HCT116 (cell line): ENCODE measurements at regions not wholly inside any gene's neighbourhood (a gene's known extent, or its start where the extent isn't known, plus 50 kb on each side); places are given as distances from the start of the nearest gene placed in this dataset.

ENCODE experiments used
- ATAC-seq: fragments of 200-7000 bp; cut with Tn5 transposase; 2 replicates; pipeline ENCODE4 v1.9.1; 2020; ENCODE audit warnings: mild to moderate bottlenecking, moderate library complexity
- BruUV-seq: library from RNA; stranded (reverse); fragments of 400-500 nt; replicated peaks from 2 replicates; lab custom pipeline; 2021; lab: Mats Ljungman, UMichigan
- CTCF ChIA-PET: fragments of 300-600 bp; sonication (Branson Sonifier 250); formaldehyde crosslinking; loops from one replicate; lab custom pipeline; 2021; ENCODE audit warnings: antibody characterized with exemption; lab: Charles Lee
- POLR2A ChIA-PET: fragments of 300-600, 350-600 bp; sonication (Branson Sonifier 250); formaldehyde crosslinking; loops from one replicate; lab custom pipeline; 2021; ENCODE audit warnings: antibody characterized with exemption; lab: Charles Lee
- RAD21 ChIA-PET, 2 experiments: fragments of 300-600 bp; sonication (Branson Sonifier 250); formaldehyde crosslinking; loops; one replicate each; lab custom pipeline; 2023; ENCODE audit warnings: low total read pairs in 2 of 2; ENCODE audit not compliant: uncharacterized antibody in 2 of 2, unreplicated experiment in 2 of 2, low non-redundant PET in 1 of 2; lab: Charles Lee
- DNase-seq: peaks from one replicate; pipeline ENCODE4 v3.0.0-alpha.2; 2010; ENCODE audit warnings: low read depth, low spot score
- H2AFZ ChIP-seq: fragments of 200-600 bp; shearing (Covaris generic), sonication (generic); 2 replicates; pipeline ENCODE4 v1.6.1; 2017; ENCODE audit warnings: low read depth, mixed run types, mixed read lengths, antibody characterized with exemption, low read length; ENCODE audit not compliant: poor library complexity, severe bottlenecking
- H3K27ac ChIP-seq: 2 replicates; pipeline ENCODE4 v1.5.1; 2012; ENCODE audit warnings: low read depth, low read length
- H3K27me3 ChIP-seq: fragments of 200-600 bp; sonication (generic); 2 replicates; pipeline ENCODE4 v1.6.1; 2016; ENCODE audit warnings: mixed run types, low read length, mixed read lengths; ENCODE audit not compliant: insufficient read depth
- H3K36me3 ChIP-seq, 2 experiments: fragments of 200-500 bp in 1 of 2; fragments of 200-600 bp in 1 of 2; sonication (Bioruptor generic) in 1 of 2; sonication (generic) in 1 of 2; 2 replicates each; pipeline versions ENCODE4 v1.5.1 to v1.6.1; 2014 to 2016; ENCODE audit warnings: low read length in 2 of 2, inconsistent platforms in 1 of 2, mixed read lengths in 1 of 2, mixed run types in 1 of 2; ENCODE audit not compliant: insufficient read depth in 2 of 2, control insufficient read depth in 1 of 2
- H3K4me1 ChIP-seq, 2 experiments: fragments of 200-600 bp in 1 of 2; sonication (generic) in 1 of 2; 2 replicates each; pipeline versions ENCODE4 v1.5.1 to v1.6.1; 2012 to 2017; ENCODE audit warnings: low read length in 2 of 2, inconsistent platforms in 1 of 2, mild to moderate bottlenecking in 1 of 2, mixed read lengths in 1 of 2, mixed run types in 1 of 2, moderate library complexity in 1 of 2; ENCODE audit not compliant: insufficient read depth in 2 of 2, control insufficient read depth in 1 of 2
- H3K4me2 ChIP-seq: fragments of 200-600 bp; sonication (generic); 2 replicates; pipeline ENCODE4 v1.6.1; 2017; ENCODE audit warnings: mixed run types, low read length, mixed read lengths
- H3K4me3 ChIP-seq, 2 experiments: fragments of 200-600 bp in 1 of 2; sonication (generic) in 1 of 2; replicated peaks in 1 of 2; 2 replicates each; pipeline ENCODE4 v1.5.1; 2011 to 2016; ENCODE audit warnings: low read length in 2 of 2, control low read depth in 1 of 2, low read depth in 1 of 2, mild to moderate bottlenecking in 1 of 2, mixed read lengths in 1 of 2, mixed run types in 1 of 2
- H3K79me2 ChIP-seq: fragments of 200-600 bp; sonication (generic); 2 replicates; pipeline ENCODE4 v1.6.1; 2017; ENCODE audit warnings: mild to moderate bottlenecking, mixed run types, low read length, moderate library complexity, mixed read lengths; ENCODE audit not compliant: insufficient read depth
- H3K9ac ChIP-seq: fragments of 200-600 bp; sonication (generic); 2 replicates; pipeline ENCODE4 v1.6.1; 2016; ENCODE audit warnings: low read length, mixed read lengths
- H3K9me2 ChIP-seq: fragments of 200-600 bp; sonication (generic), shearing (Covaris generic); 2 replicates; pipeline ENCODE4 v1.6.1; 2017; ENCODE audit warnings: mixed run types, mild to moderate bottlenecking, moderate library complexity; ENCODE audit not compliant: insufficient read depth
- H3K9me3 ChIP-seq, 2 experiments: fragments of 200-500 bp in 1 of 2; fragments of 200-600 bp in 1 of 2; sonication (Bioruptor generic) in 1 of 2; sonication (generic) in 1 of 2; 2 replicates each; pipeline ENCODE4 v1.6.1; 2014 to 2017; ENCODE audit warnings: low read length in 2 of 2, mixed read lengths in 2 of 2, inconsistent platforms in 1 of 2, low read depth in 1 of 2, mild to moderate bottlenecking in 1 of 2, mixed run types in 1 of 2, moderate library complexity in 1 of 2; ENCODE audit not compliant: control insufficient read depth in 1 of 2, insufficient read depth in 1 of 2
- H4K20me1 ChIP-seq: fragments of 200-600 bp; sonication (generic), shearing (Covaris generic); 2 replicates; pipeline ENCODE4 v1.6.1; 2017; ENCODE audit warnings: mixed run types, mild to moderate bottlenecking, moderate library complexity; ENCODE audit not compliant: insufficient read depth
- CBX3 ChIP-seq: IDR thresholded peaks from 2 replicates; pipeline ENCODE4 v1.6.1; 2012; ENCODE audit warnings: low read depth
- CEBPB ChIP-seq: IDR thresholded peaks from 2 replicates; pipeline ENCODE4 v1.6.1; 2012; ENCODE audit warnings: low read depth
- ELF1 ChIP-seq: IDR thresholded peaks from 2 replicates; pipeline ENCODE4 v1.6.1; 2012; ENCODE audit warnings: low read depth, borderline replicate concordance
- EZH2 ChIP-seq: fragments of 200-600 bp; sonication (generic); IDR thresholded peaks from 2 replicates; pipeline ENCODE4 v1.6.1; 2017; ENCODE audit warnings: antibody characterized with exemption, mixed run types
- FOSL1 ChIP-seq: IDR thresholded peaks from 2 replicates; pipeline ENCODE4 v1.6.1; 2012; ENCODE audit warnings: low read depth
- POLR2A ChIP-seq: IDR thresholded peaks from 2 replicates; pipeline ENCODE4 v1.7.0; 2011; ENCODE audit warnings: borderline replicate concordance; ENCODE audit not compliant: insufficient read depth, insufficient read length; ENCODE audit errors: extremely low read depth
- SIN3A ChIP-seq: IDR thresholded peaks from 2 replicates; pipeline ENCODE4 v1.6.1; 2012; ENCODE audit warnings: low read depth
- TCF7L2 ChIP-seq: IDR thresholded peaks from 2 replicates; pipeline ENCODE4 v1.7.0; 2011; ENCODE audit warnings: borderline replicate concordance, inconsistent platforms; ENCODE audit not compliant: insufficient read depth, insufficient read length; ENCODE audit errors: extremely low read depth
- ZFX ChIP-seq: fragments of 450-650 bp; IDR thresholded peaks from 2 replicates; pipeline ENCODE4 v1.6.1; 2017
- ZNF274 ChIP-seq: fragments of 200-500 bp; sonication (Bioruptor generic); IDR thresholded peaks from 2 replicates; pipeline ENCODE4 v1.6.1; 2014; ENCODE audit warnings: mild to moderate bottlenecking, low read depth, low read length, inconsistent platforms
- intact Hi-C: fragments of 100-400 bp; cut with micrococcal nuclease; formaldehyde crosslinking; loops from 2 replicates; pipeline ENCODE4 v1.10.0; 2022
- TF ChIP-seq, protein P1 (sequence below): IDR thresholded peaks from 2 replicates; pipeline ENCODE4 v1.6.1; 2012; ENCODE audit warnings: low read depth
- TF ChIP-seq, protein P2 (sequence below): IDR thresholded peaks from 2 replicates; pipeline ENCODE4 v1.6.1; 2012

DNA sequence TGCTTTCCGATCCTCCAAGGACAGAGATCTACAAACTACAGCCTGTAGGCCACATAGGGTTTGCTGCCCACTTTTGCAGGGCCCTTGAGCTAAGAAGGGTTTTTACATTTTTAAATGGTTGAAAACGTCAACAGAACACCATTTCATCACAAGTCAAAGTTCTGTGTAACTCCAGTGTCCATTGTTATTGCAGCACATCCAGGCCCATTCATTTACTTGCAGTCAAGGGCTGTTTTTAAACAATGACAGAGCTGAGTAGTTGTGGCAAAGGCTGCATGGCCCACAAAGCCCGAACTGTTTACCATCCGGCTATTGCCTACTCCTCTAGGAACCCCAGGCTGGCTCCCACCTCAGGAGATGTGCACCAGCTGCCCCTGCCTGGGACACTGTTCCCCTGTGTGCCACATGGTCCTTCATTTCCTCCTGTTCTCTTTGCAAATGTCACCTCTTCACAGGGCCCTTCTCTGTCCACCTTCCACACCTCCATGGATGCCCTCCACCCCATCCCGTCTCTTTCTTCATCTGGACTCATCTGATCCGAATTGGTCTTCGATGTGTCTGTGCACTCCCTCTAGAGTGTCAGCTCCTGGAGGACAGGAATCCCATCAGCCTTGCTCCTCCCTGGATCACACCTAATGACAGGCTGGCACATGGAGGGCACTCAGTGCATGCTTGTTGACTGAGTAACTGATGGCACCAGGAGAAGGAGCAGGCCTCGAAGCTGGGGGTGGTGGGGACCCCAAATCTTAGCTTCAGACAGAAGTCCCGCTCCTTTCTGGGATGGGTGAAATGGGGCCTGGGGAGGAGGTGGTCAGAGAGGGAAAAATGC is 69.5 kb upstream of the IQSEC1 start:
- POLR2A ChIA-PET = no interaction called here
- no peak for DNase-seq

More for the DNA sequence above, 69.5 kb upstream of the IQSEC1 start:
- no peak overlapping the region for H3K4me3 ChIP-seq
- peaks cover 3% of the 10 kb centered on the region for H3K27me3 ChIP-seq
- H3K4me2 ChIP-seq = no peak overlapping the region
- no peak overlapping the region for H2AFZ ChIP-seq
- H3K79me2 ChIP-seq = no peaks in the 10 kb centered on the region
- no peaks in the 10 kb centered on the region for H3K9me3 ChIP-seq
- RAD21 ChIA-PET = no interaction called here
- no peak for ATAC-seq
- no peaks in the 10 kb centered on the region; a peak in 1 of 4 replicates for H3K4me1 ChIP-seq
- BruUV-seq = no TSS peak
- no peaks in the 10 kb centered on the region for H4K20me1 ChIP-seq
- TF ChIP-seq CEBPB = no peak
- no peak for TF ChIP-seq FOSL1
- no peak for TF ChIP-seq TCF7L2
- TF ChIP-seq POLR2A = no peak
- TF ChIP-seq, protein P1, sequence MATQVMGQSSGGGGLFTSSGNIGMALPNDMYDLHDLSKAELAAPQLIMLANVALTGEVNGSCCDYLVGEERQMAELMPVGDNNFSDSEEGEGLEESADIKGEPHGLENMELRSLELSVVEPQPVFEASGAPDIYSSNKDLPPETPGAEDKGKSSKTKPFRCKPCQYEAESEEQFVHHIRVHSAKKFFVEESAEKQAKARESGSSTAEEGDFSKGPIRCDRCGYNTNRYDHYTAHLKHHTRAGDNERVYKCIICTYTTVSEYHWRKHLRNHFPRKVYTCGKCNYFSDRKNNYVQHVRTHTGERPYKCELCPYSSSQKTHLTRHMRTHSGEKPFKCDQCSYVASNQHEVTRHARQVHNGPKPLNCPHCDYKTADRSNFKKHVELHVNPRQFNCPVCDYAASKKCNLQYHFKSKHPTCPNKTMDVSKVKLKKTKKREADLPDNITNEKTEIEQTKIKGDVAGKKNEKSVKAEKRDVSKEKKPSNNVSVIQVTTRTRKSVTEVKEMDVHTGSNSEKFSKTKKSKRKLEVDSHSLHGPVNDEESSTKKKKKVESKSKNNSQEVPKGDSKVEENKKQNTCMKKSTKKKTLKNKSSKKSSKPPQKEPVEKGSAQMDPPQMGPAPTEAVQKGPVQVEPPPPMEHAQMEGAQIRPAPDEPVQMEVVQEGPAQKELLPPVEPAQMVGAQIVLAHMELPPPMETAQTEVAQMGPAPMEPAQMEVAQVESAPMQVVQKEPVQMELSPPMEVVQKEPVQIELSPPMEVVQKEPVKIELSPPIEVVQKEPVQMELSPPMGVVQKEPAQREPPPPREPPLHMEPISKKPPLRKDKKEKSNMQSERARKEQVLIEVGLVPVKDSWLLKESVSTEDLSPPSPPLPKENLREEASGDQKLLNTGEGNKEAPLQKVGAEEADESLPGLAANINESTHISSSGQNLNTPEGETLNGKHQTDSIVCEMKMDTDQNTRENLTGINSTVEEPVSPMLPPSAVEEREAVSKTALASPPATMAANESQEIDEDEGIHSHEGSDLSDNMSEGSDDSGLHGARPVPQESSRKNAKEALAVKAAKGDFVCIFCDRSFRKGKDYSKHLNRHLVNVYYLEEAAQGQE = no peak
- TF ChIP-seq ZNF274 = no peak
- no peak for TF ChIP-seq CBX3
- TF ChIP-seq, protein P2, sequence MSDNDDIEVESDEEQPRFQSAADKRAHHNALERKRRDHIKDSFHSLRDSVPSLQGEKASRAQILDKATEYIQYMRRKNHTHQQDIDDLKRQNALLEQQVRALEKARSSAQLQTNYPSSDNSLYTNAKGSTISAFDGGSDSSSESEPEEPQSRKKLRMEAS = no peak
- TF ChIP-seq ELF1 = no peak
- no peak for TF ChIP-seq EZH2
- no peak for TF ChIP-seq SIN3A
- no peak for TF ChIP-seq ZFX
- intact Hi-C loops = no loop called here
- H3K36me3 ChIP-seq = no peaks in the 10 kb centered on the region
- no peak overlapping the region for H3K27ac ChIP-seq
- H3K9ac ChIP-seq = no peak overlapping the region
- CTCF ChIA-PET = no interaction called here
- H3K9me2 ChIP-seq = no peaks in the 10 kb centered on the region
